CD4-positive, CD25-positive, alpha-beta regulatory T cell (primary cell): ENCODE measurements at regions not wholly inside any gene's neighbourhood (a gene's known extent, or its start where the extent isn't known, plus 50 kb on each side); places are given as distances from the start of the nearest gene placed in this dataset.

Experiments used
- ATAC-seq, 2 donors: fragments of 150-1000 bp; cut with Tn5 transposase; one replicate each; pipeline ENCODE4 v1.10.0; 2021; ENCODE audit warnings: low read depth in 2 of 2, moderate number of reproducible peaks in 2 of 2, moderate library complexity in 1 of 2
- DNase-seq, 3 donors: peaks; one replicate each; pipeline versions ENCODE4 v3.0.0 to v3.0.0-alpha.2; 2012 to 2022; ENCODE audit warnings: mixed read lengths in 1 of 3
- H3K27ac ChIP-seq: one replicate; pipeline ENCODE4 v1.7.0; 2013; ENCODE audit warnings: mild to moderate bottlenecking, low read length; ENCODE audit not compliant: insufficient read depth, poor library complexity, severe bottlenecking
- H3K27me3 ChIP-seq: one replicate; pipeline ENCODE4 v1.7.0; 2013; ENCODE audit warnings: low read length; ENCODE audit not compliant: control insufficient read depth, insufficient read depth
- H3K36me3 ChIP-seq: one replicate; pipeline ENCODE4 v1.7.0; 2013; ENCODE audit warnings: mild to moderate bottlenecking, low read length, moderate library complexity; ENCODE audit not compliant: control insufficient read depth, insufficient read depth
- H3K4me1 ChIP-seq: 2 replicates; pipeline ENCODE4 v1.7.0; 2013; ENCODE audit warnings: mild to moderate bottlenecking, low read length; ENCODE audit not compliant: insufficient read depth, control insufficient read depth, poor library complexity, severe bottlenecking
- H3K4me3 ChIP-seq: one replicate; pipeline ENCODE4 v1.7.0; 2013; ENCODE audit warnings: low read depth, mild to moderate bottlenecking, low read length, moderate library complexity
- H3K9me3 ChIP-seq, 2 experiments: 1 replicate in 1 of 2; 2 replicates in 1 of 2; pipeline ENCODE4 v1.7.0; 2013; ENCODE audit warnings: low read length in 2 of 2, mild to moderate bottlenecking in 1 of 2, moderate library complexity in 1 of 2; ENCODE audit not compliant: control insufficient read depth in 2 of 2
- H3K27ac Mint-ChIP-seq, 3 donors: one replicate each; pipeline ENCODE4 v1.8.0; 2020 to 2022; ENCODE audit warnings: mild to moderate bottlenecking in 3 of 3, mixed read lengths in 3 of 3, moderate library complexity in 2 of 3
- H3K27me3 Mint-ChIP-seq: one replicate; pipeline ENCODE4 v1.8.0; 2022; ENCODE audit warnings: mild to moderate bottlenecking, mixed read lengths
- H3K36me3 Mint-ChIP-seq: one replicate; pipeline ENCODE4 v1.8.0; 2020; ENCODE audit warnings: mixed read lengths
- H3K4me1 Mint-ChIP-seq, 4 donors: one replicate each; pipeline ENCODE4 v1.8.0; 2020 to 2022; ENCODE audit warnings: mixed read lengths in 4 of 4, mild to moderate bottlenecking in 1 of 4
- H3K4me3 Mint-ChIP-seq, 4 donors: one replicate each; pipeline ENCODE4 v1.8.0; 2020 to 2022; ENCODE audit warnings: mild to moderate bottlenecking in 4 of 4, mixed read lengths in 4 of 4, moderate library complexity in 3 of 4
- H3K9me3 Mint-ChIP-seq, 7 donors: one replicate each; pipeline ENCODE4 v1.8.0; 2020 to 2022; ENCODE audit warnings: mixed read lengths in 7 of 7, mild to moderate bottlenecking in 3 of 7, moderate library complexity in 2 of 7

DNA sequence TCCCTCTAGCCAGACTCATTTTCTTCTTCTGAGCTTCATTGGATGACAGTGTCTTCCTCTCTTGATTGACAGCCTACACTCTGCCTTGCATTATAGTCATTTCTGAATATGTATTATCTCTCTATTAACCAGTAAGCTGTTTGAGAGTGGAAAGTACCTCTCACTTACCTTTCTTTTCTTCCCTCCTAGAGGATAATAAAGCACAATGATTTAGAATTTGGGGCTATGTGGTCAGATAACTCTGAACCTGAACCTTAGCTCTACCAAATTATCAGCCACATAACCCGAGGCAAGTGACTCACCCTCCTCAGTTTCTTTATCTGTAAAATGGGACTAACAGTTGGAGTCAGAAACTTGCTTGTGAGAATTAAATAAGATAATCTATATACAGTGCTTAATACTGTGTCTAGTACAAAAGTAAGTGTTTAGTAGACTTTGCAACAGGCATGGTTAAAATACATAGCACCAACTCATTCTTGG lies 331.8 kb upstream of the TBL1XR1 start:
- no peaks in the 10 kb centered on the region for H3K36me3 Mint-ChIP-seq
- no peaks in the 10 kb centered on the region for H3K27me3 Mint-ChIP-seq
- Histone ChIP-seq H3K27ac (no peak overlapping the region), H3K27me3 (no peaks in the 10 kb centered on the region), H3K4me1 (no peaks in the 10 kb centered on the region), H3K4me3 (no peak overlapping the region), H3K36me3 (no peaks in the 10 kb centered on the region), H3K9me3 (no peaks in the 10 kb centered on the region)
- H3K4me3 Mint-ChIP-seq, result no peak overlapping the region
- H3K9me3 Mint-ChIP-seq, result peaks cover 0 to 5% (median 2%) of the 10 kb centered on the region in 7 donors
- H3K27ac Mint-ChIP-seq, result peak overlapping the region in 1 of 3 donors; percentile 62
- DNase-seq (no peak), ATAC-seq (no peak)
- H3K4me1 Mint-ChIP-seq, result peaks cover 7 to 18% (median 13%) of the 10 kb centered on the region in 4 donors

DNA sequence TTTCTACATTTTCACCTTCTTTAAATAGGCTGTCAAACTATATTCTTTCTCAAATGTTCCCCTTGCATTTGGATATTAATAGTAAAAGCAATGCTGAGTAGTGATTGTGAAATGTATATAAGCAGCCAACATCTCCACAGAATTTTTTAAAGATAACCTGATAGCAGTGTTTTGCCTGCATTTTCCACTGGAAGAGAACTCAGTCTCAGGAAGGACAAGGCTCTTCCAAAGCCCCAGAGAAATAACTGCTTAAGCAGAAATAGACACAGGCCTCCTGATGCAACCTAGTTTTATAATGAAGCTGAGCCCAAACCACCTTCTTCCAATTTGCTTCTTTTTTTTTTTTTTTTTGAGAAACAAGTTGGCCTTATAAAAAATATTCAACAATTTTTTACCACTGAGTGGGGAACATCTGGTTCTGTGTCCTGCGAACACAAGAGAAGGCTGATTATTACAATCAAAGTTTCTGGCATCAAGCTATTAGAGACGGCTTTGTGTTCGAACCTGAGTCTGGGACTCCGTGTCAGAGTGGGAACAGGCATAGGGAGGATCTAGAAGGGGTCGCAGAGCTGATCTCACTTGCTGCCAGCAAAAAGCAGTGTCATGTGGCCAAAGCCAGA lies 332.5 kb upstream of the TBL1XR1 start:
- H3K27ac Mint-ChIP-seq, result no peak overlapping the region
- H3K36me3 ChIP-seq, result no peaks in the 10 kb centered on the region
- peaks cover 0 to 5% (median 2%) of the 10 kb centered on the region in 7 donors for H3K9me3 Mint-ChIP-seq
- H3K36me3 Mint-ChIP-seq, result no peaks in the 10 kb centered on the region
- no peak for ATAC-seq
- no peaks in the 10 kb centered on the region for H3K4me1 ChIP-seq
- H3K27me3 ChIP-seq, result no peaks in the 10 kb centered on the region
- no peak overlapping the region for H3K27ac ChIP-seq
- no peak overlapping the region for H3K4me3 ChIP-seq
- H3K9me3 ChIP-seq, result no peaks in the 10 kb centered on the region
- H3K27me3 Mint-ChIP-seq, result no peaks in the 10 kb centered on the region
- peaks cover 6 to 18% (median 13%) of the 10 kb centered on the region in 4 donors for H3K4me1 Mint-ChIP-seq
- no peak overlapping the region for H3K4me3 Mint-ChIP-seq
- DNase-seq, result no peak

DNA sequence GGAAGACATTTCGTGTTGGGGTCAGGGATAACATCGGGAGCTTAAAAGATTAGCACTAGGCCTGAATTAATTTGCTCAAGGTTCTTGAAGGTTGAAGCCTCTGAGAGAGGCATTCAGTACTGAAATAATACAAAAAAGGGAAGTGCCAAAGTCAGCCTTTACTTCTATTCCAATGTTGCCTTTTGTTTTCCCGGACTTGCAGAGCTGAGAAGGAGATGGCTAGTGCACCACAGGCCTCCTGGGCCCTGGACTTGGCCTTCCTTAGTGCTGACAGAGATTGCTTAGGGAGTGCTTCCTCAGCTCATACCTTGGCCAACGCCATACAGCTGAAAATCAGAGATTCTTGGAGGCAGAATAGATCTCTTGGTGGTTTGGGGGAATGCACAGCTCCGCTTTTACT lies 333.6 kb upstream of the TBL1XR1 start:
- Histone ChIP-seq H3K9me3 (no peaks in the 10 kb centered on the region), H3K27me3 (no peaks in the 10 kb centered on the region), H3K4me1 (no peaks in the 10 kb centered on the region), H3K4me3 (no peak overlapping the region), H3K27ac (no peak overlapping the region), H3K36me3 (no peaks in the 10 kb centered on the region)
- Mint-ChIP-seq H3K36me3 (no peaks in the 10 kb centered on the region), H3K27ac (no peak overlapping the region), H3K9me3 (peaks cover 0 to 5% (median 0%) of the 10 kb centered on the region in 7 donors), H3K27me3 (no peaks in the 10 kb centered on the region), H3K4me3 (no peak overlapping the region), H3K4me1 (peaks cover 7 to 22% (median 13%) of the 10 kb centered on the region in 4 donors)
- ATAC-seq (no peak), DNase-seq (no peak)

DNA sequence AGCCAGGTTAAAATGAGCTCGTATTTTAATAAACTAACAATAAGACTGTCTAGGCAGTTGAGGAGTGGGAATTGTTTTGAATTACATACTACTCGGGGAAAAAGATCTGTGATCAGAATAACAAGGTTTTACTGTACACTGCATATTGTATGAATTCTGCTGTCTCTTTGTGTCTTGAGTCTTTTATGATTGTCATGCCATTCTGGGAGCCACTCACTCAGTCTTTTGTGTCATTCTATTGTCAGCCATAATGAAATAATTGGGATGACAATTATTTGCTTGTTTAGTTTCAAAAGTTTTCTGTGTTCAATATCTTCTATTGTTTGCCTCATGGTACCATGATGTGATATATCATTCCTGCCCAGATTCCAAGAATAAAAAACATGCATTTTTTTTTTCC lies 339.6 kb upstream of the TBL1XR1 start:
- ATAC-seq (no peak), DNase-seq (no peak)
- H3K4me3 ChIP-seq, result no peak overlapping the region
- H3K27ac Mint-ChIP-seq, result no peak overlapping the region
- peaks cover 25% of the 10 kb centered on the region for H3K4me1 ChIP-seq
- H3K27me3 ChIP-seq, result no peaks in the 10 kb centered on the region
- peaks cover 40 to 56% (median 46%) of the 10 kb centered on the region in 4 donors for H3K4me1 Mint-ChIP-seq
- no peaks in the 10 kb centered on the region for H3K27me3 Mint-ChIP-seq
- H3K36me3 Mint-ChIP-seq, result no peaks in the 10 kb centered on the region
- peaks cover 0 to 4% (median 0%) of the 10 kb centered on the region in 7 donors for H3K9me3 Mint-ChIP-seq
- H3K9me3 ChIP-seq, result no peaks in the 10 kb centered on the region
- H3K4me3 Mint-ChIP-seq, result no peak overlapping the region
- no peak overlapping the region for H3K27ac ChIP-seq
- no peaks in the 10 kb centered on the region for H3K36me3 ChIP-seq

DNA sequence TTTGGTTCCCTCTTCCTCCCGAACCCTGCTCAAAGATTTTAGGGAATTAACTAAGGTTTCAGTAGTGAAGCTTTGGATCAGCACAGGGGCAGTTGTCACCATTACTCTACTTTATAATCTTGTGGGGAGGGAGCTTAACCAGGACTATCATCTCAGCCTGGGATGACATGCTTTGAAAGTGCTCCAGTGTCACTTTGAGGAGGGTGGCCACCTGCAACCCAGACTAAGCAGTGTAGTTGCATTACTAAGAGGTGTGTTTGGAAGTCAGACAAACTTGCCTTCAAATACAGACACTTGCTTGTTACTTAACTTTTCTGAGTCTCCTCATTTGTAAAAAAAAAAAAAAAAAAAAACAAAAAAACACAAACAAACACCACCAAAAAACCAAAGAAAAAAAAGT lies 340.3 kb upstream of the TBL1XR1 start:
- H3K27me3 ChIP-seq, result no peaks in the 10 kb centered on the region
- peak overlapping the region in 1 of 3 donors; percentile 80 for H3K27ac Mint-ChIP-seq

DNA sequence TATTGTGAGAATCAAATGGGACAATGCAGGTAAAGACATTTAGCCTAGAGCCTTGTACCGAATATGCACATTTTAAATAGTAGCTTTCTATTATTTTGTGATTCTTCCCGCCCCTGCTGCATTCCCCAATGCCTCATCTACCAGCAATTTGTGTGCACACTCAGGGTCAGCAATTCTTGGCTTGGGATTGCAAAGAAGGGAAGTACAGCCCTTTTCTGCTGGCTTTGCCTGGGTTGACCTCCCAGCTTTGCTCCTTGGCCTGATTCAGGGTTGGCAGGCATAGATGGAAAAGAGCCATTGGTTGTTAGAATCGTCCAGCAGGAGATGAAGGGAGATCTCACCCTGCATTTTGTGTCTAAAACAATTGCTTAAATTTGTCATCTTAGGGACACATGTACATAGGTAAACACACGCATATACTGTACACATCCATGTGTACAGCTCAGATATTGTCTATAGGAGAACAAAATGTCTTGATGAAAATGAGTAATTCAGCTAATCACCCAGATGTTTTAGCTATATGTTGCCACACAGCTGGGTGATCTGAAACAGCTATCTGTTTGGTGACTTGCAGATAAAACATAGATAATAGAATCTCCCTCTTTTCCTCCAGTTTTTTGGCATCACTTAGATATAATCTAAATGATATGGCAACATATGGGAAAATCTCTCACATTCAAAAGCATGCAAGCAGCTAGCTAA lies 340.9 kb upstream of the TBL1XR1 start:
- Histone ChIP-seq H3K27me3 (no peaks in the 10 kb centered on the region), H3K4me3 (peak overlapping the region; percentile 83), H3K36me3 (no peaks in the 10 kb centered on the region), H3K9me3 (no peaks in the 10 kb centered on the region), H3K4me1 (peaks cover 25% of the 10 kb centered on the region), H3K27ac (peak overlapping the region; percentile 44)
- peaks cover 40 to 56% (median 46%) of the 10 kb centered on the region in 4 donors for H3K4me1 Mint-ChIP-seq
- no peaks in the 10 kb centered on the region for H3K27me3 Mint-ChIP-seq
- H3K9me3 Mint-ChIP-seq, result peaks cover 0 to 4% (median 0%) of the 10 kb centered on the region in 7 donors
- H3K4me3 Mint-ChIP-seq, result peak overlapping the region; percentile 44 to 84 (median 79)
- DNase-seq (no peak), ATAC-seq (no peak)
- no peaks in the 10 kb centered on the region for H3K36me3 Mint-ChIP-seq
- H3K27ac Mint-ChIP-seq, result peak overlapping the region; percentile 54 to 86 (median 80)

More for the DNA sequence above, 340.3 kb upstream of the TBL1XR1 start:
- Mint-ChIP-seq H3K4me3 (peak overlapping the region in 1 of 4 donors; percentile 56), H3K9me3 (peaks cover 0 to 4% (median 0%) of the 10 kb centered on the region in 7 donors), H3K27me3 (no peaks in the 10 kb centered on the region), H3K36me3 (no peaks in the 10 kb centered on the region), H3K4me1 (peaks cover 40 to 56% (median 46%) of the 10 kb centered on the region in 4 donors)
- no peaks in the 10 kb centered on the region for H3K9me3 ChIP-seq
- peaks cover 25% of the 10 kb centered on the region for H3K4me1 ChIP-seq
- ATAC-seq, result no peak
- no peaks in the 10 kb centered on the region for H3K36me3 ChIP-seq
- DNase-seq, result no peak
- no peak overlapping the region for H3K4me3 ChIP-seq
- H3K27ac ChIP-seq, result no peak overlapping the region

DNA sequence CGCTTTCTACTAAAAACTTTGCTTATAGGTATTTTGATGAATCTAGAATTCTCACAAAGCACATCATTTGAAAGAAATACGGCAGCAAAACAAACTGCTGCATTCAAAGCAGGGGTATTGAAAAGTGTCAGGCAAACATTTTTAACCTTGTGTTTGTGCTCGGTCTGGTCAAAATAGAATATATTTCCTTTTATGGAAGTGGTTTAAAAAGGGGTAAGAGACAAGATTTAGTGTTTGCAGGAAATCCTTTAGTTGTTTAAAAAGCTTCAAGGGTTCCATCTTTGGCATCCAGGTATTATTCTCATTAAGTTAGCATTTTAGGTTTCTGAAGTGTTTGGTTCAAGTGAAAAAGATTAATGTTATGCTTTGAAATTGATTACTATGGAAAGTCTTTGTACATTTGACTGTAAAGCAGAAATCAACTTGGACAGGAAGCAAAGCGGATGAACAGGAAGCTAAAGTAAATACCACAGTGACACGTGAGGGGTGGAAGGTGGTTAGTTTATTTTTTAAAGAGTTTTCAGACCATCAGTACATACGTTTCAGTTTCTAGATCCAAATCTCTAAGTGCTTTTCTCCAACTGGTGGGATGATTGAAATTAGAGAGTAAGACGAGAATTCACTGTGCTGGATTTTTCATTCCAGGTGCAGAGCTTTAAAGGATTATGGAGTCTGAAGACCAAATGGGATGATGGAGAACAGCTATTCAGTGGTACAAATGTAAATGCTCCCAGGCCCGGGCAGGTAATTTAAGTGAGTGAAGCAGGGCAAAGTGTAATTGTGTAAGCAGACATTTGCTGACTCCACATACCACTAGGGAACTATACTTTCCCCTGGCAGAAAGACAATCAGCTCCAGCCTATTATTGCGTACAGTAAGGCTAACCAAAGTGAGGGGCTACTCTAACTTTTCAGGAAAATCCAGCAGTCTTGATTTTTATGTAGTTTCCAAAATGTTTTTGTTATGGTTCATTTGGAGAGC lies 341.8 kb upstream of the TBL1XR1 start:
- Histone ChIP-seq H3K4me3 (peak overlapping the region; percentile 83), H3K27ac (peak overlapping the region; percentile 44), H3K9me3 (no peaks in the 10 kb centered on the region), H3K4me1 (peaks cover 25% of the 10 kb centered on the region), H3K36me3 (no peaks in the 10 kb centered on the region), H3K27me3 (no peaks in the 10 kb centered on the region)
- Mint-ChIP-seq H3K9me3 (peaks cover 0 to 2% (median 0%) of the 10 kb centered on the region in 7 donors), H3K27ac (peak overlapping the region; percentile 54 to 86 (median 80)), H3K4me3 (peak overlapping the region; percentile 44 to 84 (median 79)), H3K36me3 (no peaks in the 10 kb centered on the region), H3K27me3 (no peaks in the 10 kb centered on the region), H3K4me1 (peaks cover 40 to 56% (median 46%) of the 10 kb centered on the region in 4 donors)
- DNase-seq (peak in 2 of 3 donors; percentile 52 to 80), ATAC-seq (peak; percentile 69 to 70)
